Heart right ventricle (tissue), 16 donors: ENCODE measurements at regions not wholly inside any gene's neighbourhood (a gene's known extent, or its start where the extent isn't known, plus 50 kb on each side); places are given as distances from the start of the nearest gene placed in this dataset.

Experiments
- ATAC-seq, 8 donors: fragments of 200-7000 bp; cut with Tn5 transposase; one replicate each; pipeline ENCODE4 v1.9.1; 2020; ENCODE audit warnings: mild to moderate bottlenecking in 8 of 8, moderate library complexity in 8 of 8, moderate number of reproducible peaks in 1 of 8
- DNase-seq, 2 donors: peaks; one replicate each; pipeline ENCODE4 v3.0.0-alpha.2; 2020
- H3K27ac ChIP-seq, 10 donors: fragments of 200-600 bp; sonication (generic) in 2 of 10; one replicate each; pipeline versions ENCODE4 v1.5.0 to v1.8.0; 2020 to 2022; ENCODE audit warnings: mild to moderate bottlenecking in 3 of 10
- H3K27me3 ChIP-seq, 7 donors: fragments of 200-600 bp; one replicate each; pipeline ENCODE4 v1.8.0; 2021 to 2022; ENCODE audit warnings: mild to moderate bottlenecking in 2 of 7
- H3K36me3 ChIP-seq, 9 donors: fragments of 200-600 bp; sonication (generic) in 1 of 9; one replicate each; pipeline versions ENCODE4 v1.5.0 to v1.8.0; 2020 to 2022; ENCODE audit warnings: mild to moderate bottlenecking in 2 of 9
- H3K4me1 ChIP-seq, 9 donors: fragments of 200-600 bp; sonication (generic) in 1 of 9; one replicate each; pipeline versions ENCODE4 v1.5.0 to v1.8.0; 2020 to 2022; ENCODE audit warnings: mild to moderate bottlenecking in 4 of 9
- H3K4me3 ChIP-seq, 10 donors: fragments of 200-600 bp; sonication (generic) in 2 of 10; one replicate each; pipeline versions ENCODE4 v1.5.0 to v1.8.0; 2020 to 2022; ENCODE audit warnings: mild to moderate bottlenecking in 7 of 10, moderate library complexity in 2 of 10
- H3K9me3 ChIP-seq, 11 donors: fragments of 200-600 bp in 10 of 11; sonication (generic) in 2 of 11; one replicate each; pipeline versions ENCODE4 v1.5.0 to v1.8.0; 2013 to 2022; ENCODE audit warnings: mild to moderate bottlenecking in 2 of 11, control low read depth in 1 of 11, moderate library complexity in 1 of 11
- CTCF ChIP-seq, 9 donors: fragments of 200-600 bp; sonication (generic) in 2 of 9; IDR thresholded peaks; one replicate each; pipeline versions ENCODE4 v1.5.0 to v1.8.0; 2021 to 2022; ENCODE audit warnings: antibody characterized with exemption in 9 of 9, mild to moderate bottlenecking in 5 of 9, moderate library complexity in 1 of 9
- WGBS, 2 donors: extraction: QIAGEN DNeasy Blood & Tissue Kit; methylation state at CpG; one replicate each; pipeline ENCODE4 v1.1.7; 2013; ENCODE audit warnings: inconsistent platforms in 1 of 2; 5-methylcytosine and 5-hydroxymethylcytosine counted together
- intact Hi-C, 10 donors: fragments of 100-400 bp; cut with DNase I; formaldehyde crosslinking; loops; one replicate each; pipeline versions ENCODE4 v1.11.1 to v1.14.2; 2022
- donor health status: Arrhythmogenic right ventricular cardiomyopathy.
- donor health status: ischemic (EF 13 %, LVEDD 7.1; RV severe dilation, severe dysfunction).
- donor health status: healthy with polysubstance abuse.
- donor health status: DM: no; HTN: yes; CAD: no.
- donor health status: DM: no; HTN: no; CAD: no.
- donor health status: ischemic (EF 25% LVEDD 6.9; RV normal size, moderate dysfunction).
- donor health status: ischemic (EF 25% LVEDD 5.7; RV mildly dilated, moderate dysfunction).
- donor health status: healthy.
- donor health status: DM: yes; HTN: yes; CAD: no.
- donor health status: Ischemic cardiomyopathy.
- donor health status: ischemic (EF 35%, LVEDD 5.7; RV mildly dilated, moderate dysfunction).
- donor health status: nonischemic (EF 11% LVEDD 7.7; RV severe dilation, severe dysfunction).
- donor health status: DM: yes; HTN: yes; CAD: no.
- donor health status: PGD.
- donor health status: ischemic (EF 29% LVEDD 5.4; RV normal size, mild dysfunction).
- donor health status: nonischemic (EF 23%, LVEDD 6.1; RV moderate dilation, normal function).

- WGBS, 2 donors = 57 to 74% methylated on average over 3 of the region's 3 CpGs
- Histone ChIP-seq H3K4me1 (peaks cover 0 to 5% (median 0%) of the 10 kb centered on the region in 9 donors), H3K4me3 (no peak overlapping the region), H3K9me3 (no peaks in the 10 kb centered on the region), H3K27me3 (no peaks in the 10 kb centered on the region), H3K27ac (no peak overlapping the region), H3K36me3 (no peaks in the 10 kb centered on the region)
- DNase-seq (no peak), ATAC-seq (no peak)
- intact Hi-C loops = no loop called here
- no peak for TF ChIP-seq CTCF (IDR thresholded peaks at IDR 0.05)
These were observed 62.5 kb upstream of the CITED2 start for GRCh38 chr6:139436957-139437348.

- peaks cover 0 to 5% (median 0%) of the 10 kb centered on the region in 11 donors for H3K9me3 ChIP-seq
- TF ChIP-seq CTCF (IDR thresholded peaks at IDR 0.05) = no peak
- H3K4me3 ChIP-seq = no peak overlapping the region
- H3K36me3 ChIP-seq = no peaks in the 10 kb centered on the region
- 64 to 69% methylated on average over 7 of the region's 7 CpGs for WGBS, 2 donors
- peaks cover 0 to 5% (median 0%) of the 10 kb centered on the region in 9 donors for H3K4me1 ChIP-seq
- no peak for DNase-seq
- ATAC-seq = no peak
- intact Hi-C loops = no loop called here
- H3K27me3 ChIP-seq = no peaks in the 10 kb centered on the region
- H3K27ac ChIP-seq = no peak overlapping the region
These were observed 61.9 kb upstream of the CITED2 start for GRCh38 chr6:139436200-139436956.

GRCh38 chr6:139433631-139434419 lies 59.4 kb upstream of the CITED2 start:
- WGBS, 2 donors = 51 to 54% methylated on average over 2 of the region's 2 CpGs
- H3K27me3 ChIP-seq = no peaks in the 10 kb centered on the region
- intact Hi-C loops = no loop called here
- no peak overlapping the region for H3K27ac ChIP-seq
- peak in 1 of 8 donors; percentile 37 for ATAC-seq
- DNase-seq = no peak
- H3K4me1 ChIP-seq = peaks cover 0 to 9% (median 0%) of the 10 kb centered on the region in 9 donors
- H3K9me3 ChIP-seq = peaks cover 0 to 7% (median 0%) of the 10 kb centered on the region in 11 donors
- no peak for TF ChIP-seq CTCF (IDR thresholded peaks at IDR 0.05)
- H3K4me3 ChIP-seq = no peak overlapping the region
- no peaks in the 10 kb centered on the region for H3K36me3 ChIP-seq

GRCh38 chr6:139431602-139431956 lies 57.1 kb upstream of the CITED2 start:
- intact Hi-C loops = no loop called here
- DNase-seq = no peak
- Histone ChIP-seq H3K4me1 (peaks cover 0 to 9% (median 0%) of the 10 kb centered on the region in 9 donors), H3K9me3 (peaks cover 0 to 7% (median 0%) of the 10 kb centered on the region in 11 donors), H3K27ac (no peak overlapping the region), H3K4me3 (no peak overlapping the region), H3K36me3 (no peaks in the 10 kb centered on the region), H3K27me3 (no peaks in the 10 kb centered on the region)
- no peak for TF ChIP-seq CTCF (IDR thresholded peaks at IDR 0.05)
- no peak for ATAC-seq
